Fibroblast of lung (primary cell): ENCODE measurements at regions not wholly inside any gene's neighbourhood (a gene's known extent, or its start where the extent isn't known, plus 50 kb on each side); places are given as distances from the start of the nearest gene placed in this dataset.

Experiments
- DNase-seq, 2 donors: peaks; one replicate each; pipeline versions ENCODE4 v3.0.0 to v3.0.0-alpha.2; 2010; ENCODE audit warnings: low read depth in 2 of 2
- H2AFZ ChIP-seq: 2 replicates; pipeline ENCODE4 v1.5.1; 2012; ENCODE audit warnings: low read length, control low read depth, inconsistent platforms
- H3K27ac ChIP-seq: 2 replicates; pipeline ENCODE4 v1.5.1; 2011; ENCODE audit warnings: low read length, control low read depth; ENCODE audit not compliant: insufficient read depth
- H3K27me3 ChIP-seq: 2 replicates; pipeline ENCODE4 v1.5.1; 2011; ENCODE audit warnings: mild to moderate bottlenecking, low read length; ENCODE audit not compliant: control insufficient read depth, insufficient read depth
- H3K36me3 ChIP-seq: 2 replicates; pipeline ENCODE4 v1.5.1; 2011; ENCODE audit warnings: low read length; ENCODE audit not compliant: control insufficient read depth, insufficient read depth
- H3K4me1 ChIP-seq: 2 replicates; pipeline ENCODE4 v1.5.1; 2011; ENCODE audit warnings: low read length; ENCODE audit not compliant: control insufficient read depth, insufficient read depth; ENCODE audit errors: extremely low read depth
- H3K4me2 ChIP-seq: 2 replicates; pipeline ENCODE4 v1.5.1; 2011; ENCODE audit warnings: low read length, control low read depth; ENCODE audit not compliant: insufficient read depth; ENCODE audit errors: extremely low read depth
- H3K4me3 ChIP-seq, 4 experiments: fragments of 200-600 bp in 1 of 4; sonication (generic) in 1 of 4; replicated peaks in 1 of 4; 2 replicates each; pipeline ENCODE4 v1.5.1; 2011 to 2016; ENCODE audit warnings: low read length in 4 of 4, low read depth in 3 of 4, mild to moderate bottlenecking in 3 of 4, control low read depth in 2 of 4, inconsistent platforms in 1 of 4, mixed read lengths in 1 of 4; ENCODE audit not compliant: insufficient read depth in 1 of 4; ENCODE audit errors: control extremely low read depth in 1 of 4
- H3K79me2 ChIP-seq: 2 replicates; pipeline ENCODE4 v1.5.1; 2012; ENCODE audit warnings: mild to moderate bottlenecking, low read length, inconsistent platforms; ENCODE audit not compliant: control insufficient read depth, insufficient read depth
- H3K9ac ChIP-seq: 2 replicates; pipeline ENCODE4 v1.5.1; 2011; ENCODE audit warnings: mild to moderate bottlenecking, low read length, control low read depth; ENCODE audit not compliant: insufficient read depth
- H3K9me3 ChIP-seq: 2 replicates; pipeline ENCODE4 v1.5.1; 2012; ENCODE audit warnings: low read depth, low read length; ENCODE audit not compliant: control insufficient read depth, insufficient read depth
- H4K20me1 ChIP-seq: 2 replicates; pipeline ENCODE4 v1.5.1; 2011; ENCODE audit warnings: low read length; ENCODE audit not compliant: control insufficient read depth, insufficient read depth; ENCODE audit errors: extremely low read depth
- EZH2 ChIP-seq: IDR thresholded peaks from 2 replicates; pipeline ENCODE4 v1.5.1; 2012; ENCODE audit warnings: low read length, control low read depth, mild to moderate bottlenecking; ENCODE audit errors: missing control alignments
- TF ChIP-seq, protein P1 (sequence below), 2 donors: IDR thresholded peaks in 1 of 2; conservative IDR thresholded peaks in 1 of 2; 1 replicate in 1 of 2; 2 replicates in 1 of 2; pipeline ENCODE4 v1.5.1; 2011 to 2012; ENCODE audit warnings: low read length in 2 of 2, control low read depth in 1 of 2, inconsistent platforms in 1 of 2, low read depth in 1 of 2, mild to moderate bottlenecking in 1 of 2

DNA sequence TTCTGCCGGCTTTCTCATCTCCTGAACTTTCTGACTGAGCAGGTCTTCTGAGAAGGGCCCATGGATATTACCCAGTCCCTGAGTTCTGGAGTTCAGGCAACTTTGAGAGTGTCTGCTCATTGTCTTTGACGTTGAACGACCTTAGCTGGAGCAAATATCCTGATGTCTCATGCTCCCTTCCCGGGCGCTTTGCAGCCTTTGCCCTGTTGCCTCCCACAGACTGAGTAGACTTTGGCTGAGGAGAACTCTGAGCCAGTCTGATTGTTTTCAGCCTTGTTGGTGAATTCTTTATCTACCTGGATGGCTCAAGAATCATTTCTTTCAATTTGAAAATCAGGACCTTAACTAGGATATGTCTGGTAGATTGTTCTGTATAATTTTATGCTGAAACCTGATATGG, 353.7 kb downstream of the GLRX3 start:
- Histone ChIP-seq H3K9ac (no peak overlapping the region), H3K27ac (no peak overlapping the region), H3K27me3 (no peaks in the 10 kb centered on the region), H3K4me2 (no peak overlapping the region), H3K36me3 (no peaks in the 10 kb centered on the region), H3K4me1 (no peaks in the 10 kb centered on the region), H3K79me2 (no peaks in the 10 kb centered on the region), H4K20me1 (no peaks in the 10 kb centered on the region), H3K4me3 (no peak overlapping the region), H3K9me3 (no peaks in the 10 kb centered on the region), H2AFZ (no peak overlapping the region)
- no peak for DNase-seq
- no peak for TF ChIP-seq EZH2
- TF ChIP-seq, protein P1, sequence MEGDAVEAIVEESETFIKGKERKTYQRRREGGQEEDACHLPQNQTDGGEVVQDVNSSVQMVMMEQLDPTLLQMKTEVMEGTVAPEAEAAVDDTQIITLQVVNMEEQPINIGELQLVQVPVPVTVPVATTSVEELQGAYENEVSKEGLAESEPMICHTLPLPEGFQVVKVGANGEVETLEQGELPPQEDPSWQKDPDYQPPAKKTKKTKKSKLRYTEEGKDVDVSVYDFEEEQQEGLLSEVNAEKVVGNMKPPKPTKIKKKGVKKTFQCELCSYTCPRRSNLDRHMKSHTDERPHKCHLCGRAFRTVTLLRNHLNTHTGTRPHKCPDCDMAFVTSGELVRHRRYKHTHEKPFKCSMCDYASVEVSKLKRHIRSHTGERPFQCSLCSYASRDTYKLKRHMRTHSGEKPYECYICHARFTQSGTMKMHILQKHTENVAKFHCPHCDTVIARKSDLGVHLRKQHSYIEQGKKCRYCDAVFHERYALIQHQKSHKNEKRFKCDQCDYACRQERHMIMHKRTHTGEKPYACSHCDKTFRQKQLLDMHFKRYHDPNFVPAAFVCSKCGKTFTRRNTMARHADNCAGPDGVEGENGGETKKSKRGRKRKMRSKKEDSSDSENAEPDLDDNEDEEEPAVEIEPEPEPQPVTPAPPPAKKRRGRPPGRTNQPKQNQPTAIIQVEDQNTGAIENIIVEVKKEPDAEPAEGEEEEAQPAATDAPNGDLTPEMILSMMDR (conservative IDR thresholded peaks at IDR 0.05 in 1 of 2, IDR thresholded peaks at IDR 0.05 in 1 of 2; ENCODE audit: low read depth in 1 of 2, low read length in 2 of 2) = no peak

DNA sequence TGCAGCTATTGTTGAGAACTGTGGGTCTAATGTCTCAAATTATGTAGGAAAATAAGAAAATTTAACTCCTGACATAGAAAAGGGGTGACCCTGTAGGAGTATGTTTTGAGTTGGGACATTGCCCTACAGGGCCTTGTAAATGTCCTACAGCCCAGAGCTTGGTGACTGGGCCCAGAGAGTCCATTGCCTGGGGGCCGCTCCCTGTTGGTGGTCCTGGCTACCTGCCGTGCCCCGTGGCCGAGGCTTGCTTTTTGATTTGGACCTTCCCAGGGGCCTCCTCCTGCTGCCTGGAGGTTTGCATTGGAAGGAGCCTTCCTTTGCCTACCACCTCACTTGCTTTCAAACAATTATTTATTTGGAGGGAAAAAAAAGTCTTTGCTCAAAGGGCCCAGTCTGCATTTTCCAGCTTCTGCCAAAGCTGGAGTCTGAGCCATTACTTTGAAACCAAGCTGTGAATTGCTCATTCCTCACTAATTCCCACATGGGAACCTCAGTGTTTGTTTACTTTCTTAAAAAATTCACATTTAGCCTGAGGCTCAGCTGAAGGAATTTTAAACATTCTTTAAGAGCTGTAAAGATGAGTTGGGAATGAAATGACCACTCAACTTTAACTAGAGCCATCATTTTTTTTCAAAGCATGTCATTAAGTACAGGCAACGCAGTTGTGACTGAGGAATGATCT, 355.0 kb downstream of the GLRX3 start:
- no peaks in the 10 kb centered on the region for H3K9me3 ChIP-seq
- H3K27me3 ChIP-seq = no peaks in the 10 kb centered on the region
- H3K79me2 ChIP-seq = no peaks in the 10 kb centered on the region
- no peaks in the 10 kb centered on the region for H3K36me3 ChIP-seq
- H3K4me3 ChIP-seq = no peak overlapping the region
- TF ChIP-seq, protein P1 (conservative IDR thresholded peaks at IDR 0.05 in 1 of 2, IDR thresholded peaks at IDR 0.05 in 1 of 2; ENCODE audit: low read depth in 1 of 2, low read length in 2 of 2) = no peak
- no peak for TF ChIP-seq EZH2
- no peaks in the 10 kb centered on the region for H4K20me1 ChIP-seq
- no peak overlapping the region for H2AFZ ChIP-seq
- H3K4me1 ChIP-seq = no peaks in the 10 kb centered on the region
- H3K9ac ChIP-seq = no peak overlapping the region
- H3K4me2 ChIP-seq = no peak overlapping the region
- no peak for DNase-seq
- H3K27ac ChIP-seq = no peak overlapping the region

DNA sequence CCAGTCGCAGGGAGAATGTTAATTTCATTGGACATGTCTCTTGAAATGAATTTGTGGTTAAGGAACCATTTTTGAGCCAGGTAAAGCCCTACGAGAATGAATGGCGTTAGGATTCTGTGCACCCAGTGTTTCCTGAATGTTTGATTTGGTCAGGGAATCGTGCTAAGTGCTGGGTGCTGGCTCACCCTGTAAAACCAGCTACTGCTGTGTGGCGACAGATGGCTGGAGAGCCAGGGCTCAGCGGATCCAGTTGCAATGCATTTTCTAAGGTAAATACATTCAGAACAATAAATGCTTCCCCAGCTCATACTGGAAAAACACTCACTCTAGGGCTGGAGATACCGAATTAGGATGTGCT, 355.5 kb downstream of the GLRX3 start:
- no peak overlapping the region for H3K27ac ChIP-seq
- no peak overlapping the region for H3K9ac ChIP-seq
- H4K20me1 ChIP-seq = no peaks in the 10 kb centered on the region
- H3K9me3 ChIP-seq = no peaks in the 10 kb centered on the region
- no peak overlapping the region for H3K4me3 ChIP-seq
- H3K27me3 ChIP-seq = no peaks in the 10 kb centered on the region
- no peaks in the 10 kb centered on the region for H3K36me3 ChIP-seq
- H3K4me1 ChIP-seq = no peaks in the 10 kb centered on the region
- H3K79me2 ChIP-seq = no peaks in the 10 kb centered on the region
- H3K4me2 ChIP-seq = no peak overlapping the region
- no peak overlapping the region for H2AFZ ChIP-seq
- DNase-seq = no peak
- TF ChIP-seq, protein P1 (conservative IDR thresholded peaks at IDR 0.05 in 1 of 2, IDR thresholded peaks at IDR 0.05 in 1 of 2; ENCODE audit: low read depth in 1 of 2, low read length in 2 of 2) = no peak
- TF ChIP-seq EZH2 = no peak
